ENCODE measurements at regions not wholly inside any gene's neighbourhood (a gene's known extent, or its start where the extent isn't known, plus 50 kb on each side); places are given as distances from the start of the nearest gene placed in this dataset.

- Histone ChIP-seq H3K27ac (ENCODE audit: low read depth in 1 of 2, low read length in 2 of 2) (no peak overlapping the region), H3K9me3 (ENCODE audit: control insufficient read depth in 4 of 4, low read length in 3 of 4) (no peaks in the 10 kb centered on the region), H3K27me3 (ENCODE audit: control insufficient read depth in 4 of 4, insufficient read depth in 4 of 4, low read length in 3 of 4) (peaks cover 0 to 7% (median 0%) of the 10 kb centered on the region in 4 donors), H3K9ac (ENCODE audit: low read depth in 1 of 2, low read length in 2 of 2) (no peak overlapping the region), H3K4me1 (ENCODE audit: control insufficient read depth in 4 of 4, insufficient read depth in 4 of 4, low read length in 3 of 4) (no peaks in the 10 kb centered on the region), H3K4me3 (ENCODE audit: low read depth in 1 of 3, low read length in 3 of 3) (no peak overlapping the region), H3K36me3 (ENCODE audit: control insufficient read depth in 4 of 4, insufficient read depth in 3 of 4, low read depth in 1 of 4, low read length in 3 of 4) (no peaks in the 10 kb centered on the region)
- WGBS = 51% methylated on average over 2 of the region's 2 CpGs
- DNase-seq (ENCODE audit: low spot score) = no peak
- TF ChIP-seq HNF4G (IDR thresholded peaks at IDR 0.05) (no peak), JUND (IDR thresholded peaks at IDR 0.05) (no peak), CTCF (IDR thresholded peaks at IDR 0.05; ENCODE audit: low read depth, low read length, missing input control) (no peak), EGR1 (IDR thresholded peaks at IDR 0.05; ENCODE audit: low read depth in 2 of 2) (no peak), ATF3 (IDR thresholded peaks at IDR 0.05) (no peak)
Measured at GRCh38 chr9:524008-524407, 309.3 kb downstream of the DOCK8 start.

DNA sequence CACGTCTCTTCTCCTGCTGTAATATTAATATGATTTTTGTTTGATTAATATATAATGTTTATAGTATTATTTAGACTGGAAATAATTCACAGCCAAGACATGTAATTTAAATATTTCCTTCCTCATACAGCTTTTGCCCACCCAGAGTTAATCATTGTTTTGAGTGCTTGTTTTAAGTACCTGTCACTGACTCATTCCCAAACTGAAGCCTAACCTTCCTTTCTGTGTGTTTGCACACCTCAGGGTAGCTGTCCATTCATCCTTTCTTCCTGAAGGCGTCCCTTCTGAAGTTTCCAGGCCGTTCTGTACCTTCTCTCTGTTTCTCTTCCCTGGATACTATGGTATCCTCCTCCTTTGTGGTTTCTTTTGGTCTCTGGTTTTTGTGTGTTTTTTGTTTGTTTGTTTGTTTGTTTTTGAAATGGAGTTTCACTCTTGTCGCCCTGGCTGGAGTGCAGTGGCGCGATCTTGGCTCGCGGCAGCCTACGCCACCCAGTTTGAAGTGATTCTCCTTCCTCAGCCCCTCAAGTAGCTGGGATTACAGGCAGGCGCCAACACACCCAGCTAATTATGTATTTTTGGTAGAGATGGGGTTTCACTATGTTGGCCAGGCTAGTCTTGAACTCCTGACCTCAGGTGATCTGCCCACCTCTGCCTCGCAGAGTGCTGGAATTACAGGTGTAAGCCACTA lies 312.4 kb downstream of the DOCK8 start:
- H3K27me3 ChIP-seq (ENCODE audit: control insufficient read depth in 4 of 4, insufficient read depth in 4 of 4, low read length in 3 of 4) = peaks cover 0 to 7% (median 0%) of the 10 kb centered on the region in 4 donors
- no peak overlapping the region for H3K9ac ChIP-seq (ENCODE audit: low read depth in 1 of 2, low read length in 2 of 2)
- no peak overlapping the region for H3K27ac ChIP-seq (ENCODE audit: low read depth in 1 of 2, low read length in 2 of 2)
- H3K4me1 ChIP-seq (ENCODE audit: control insufficient read depth in 4 of 4, insufficient read depth in 4 of 4, low read length in 3 of 4) = no peaks in the 10 kb centered on the region
- no peak for DNase-seq (ENCODE audit: low spot score)
- no peaks in the 10 kb centered on the region for H3K36me3 ChIP-seq (ENCODE audit: control insufficient read depth in 4 of 4, insufficient read depth in 3 of 4, low read depth in 1 of 4, low read length in 3 of 4)
- WGBS = 88% methylated on average over 11 of the region's 11 CpGs
- TF ChIP-seq TAF1 (conservative IDR thresholded peaks at IDR 0.05) (no peak), YY1 (IDR thresholded peaks at IDR 0.05) (no peak), HNF4G (IDR thresholded peaks at IDR 0.05) (no peak), RAD21 (IDR thresholded peaks at IDR 0.05) (no peak), ZBTB33 (IDR thresholded peaks at IDR 0.05) (no peak), SP1 (IDR thresholded peaks at IDR 0.05) (no peak), NR2F2 (IDR thresholded peaks at IDR 0.05) (no peak), JUND (IDR thresholded peaks at IDR 0.05) (no peak), FOXA2 (IDR thresholded peaks at IDR 0.05) (no peak), FOXA1 (IDR thresholded peaks at IDR 0.05) (no peak)
- TF ChIP-seq, protein P1, sequence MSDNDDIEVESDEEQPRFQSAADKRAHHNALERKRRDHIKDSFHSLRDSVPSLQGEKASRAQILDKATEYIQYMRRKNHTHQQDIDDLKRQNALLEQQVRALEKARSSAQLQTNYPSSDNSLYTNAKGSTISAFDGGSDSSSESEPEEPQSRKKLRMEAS (IDR thresholded peaks at IDR 0.05) = no peak
- H3K9me3 ChIP-seq (ENCODE audit: control insufficient read depth in 4 of 4, low read length in 3 of 4) = no peaks in the 10 kb centered on the region
- H3K4me3 ChIP-seq (ENCODE audit: low read depth in 1 of 3, low read length in 3 of 3) = no peak overlapping the region

DNA sequence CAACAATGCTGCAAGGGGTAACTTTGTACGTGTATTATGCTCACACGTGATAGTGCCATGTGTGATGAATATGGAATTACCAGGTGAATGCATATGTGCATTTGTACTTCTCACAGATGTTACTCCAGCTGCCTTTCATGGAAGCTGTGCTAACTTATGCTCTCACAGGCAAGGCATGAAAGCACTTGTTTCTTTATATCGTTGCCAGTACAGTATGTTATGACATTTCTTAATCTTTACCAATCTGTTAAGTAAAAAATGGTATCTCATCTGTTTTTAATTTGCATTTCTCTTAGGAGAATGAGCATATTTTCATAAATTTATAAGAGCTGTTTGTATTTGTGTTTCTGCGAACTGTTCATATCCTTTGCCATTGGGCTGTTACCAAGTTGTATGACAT lies 311.8 kb upstream of the DMRT1 start:
- no peak for DNase-seq (ENCODE audit: low spot score)
- Histone ChIP-seq H3K27me3 (ENCODE audit: control insufficient read depth in 4 of 4, insufficient read depth in 4 of 4, low read length in 3 of 4) (peaks cover 0 to 2% (median 0%) of the 10 kb centered on the region in 4 donors), H3K4me1 (ENCODE audit: control insufficient read depth in 4 of 4, insufficient read depth in 4 of 4, low read length in 3 of 4) (no peaks in the 10 kb centered on the region), H3K36me3 (ENCODE audit: control insufficient read depth in 4 of 4, insufficient read depth in 3 of 4, low read depth in 1 of 4, low read length in 3 of 4) (no peaks in the 10 kb centered on the region), H3K9ac (ENCODE audit: low read depth in 1 of 2, low read length in 2 of 2) (no peak overlapping the region), H3K27ac (ENCODE audit: low read depth in 1 of 2, low read length in 2 of 2) (no peak overlapping the region), H3K4me3 (ENCODE audit: low read depth in 1 of 3, low read length in 3 of 3) (no peak overlapping the region), H3K9me3 (ENCODE audit: control insufficient read depth in 4 of 4, low read length in 3 of 4) (no peaks in the 10 kb centered on the region)
- 87% methylated on average over 4 of the region's 4 CpGs for WGBS
- TF ChIP-seq, protein P1 (IDR thresholded peaks at IDR 0.05) = no peak
- TF ChIP-seq RXRA (IDR thresholded peaks at IDR 0.05) (no peak), FOXA2 (IDR thresholded peaks at IDR 0.05) (no peak), GABPA (IDR thresholded peaks at IDR 0.05 in 1 of 2, conservative IDR thresholded peaks at IDR 0.05 in 1 of 2) (no peak), NR2F2 (IDR thresholded peaks at IDR 0.05) (no peak), SP1 (IDR thresholded peaks at IDR 0.05) (no peak), RAD21 (IDR thresholded peaks at IDR 0.05) (no peak), EGR1 (IDR thresholded peaks at IDR 0.05; ENCODE audit: low read depth in 2 of 2) (no peak), HNF4G (IDR thresholded peaks at IDR 0.05) (no peak), ZBTB33 (IDR thresholded peaks at IDR 0.05) (no peak)
- TF ChIP-seq, protein P2, sequence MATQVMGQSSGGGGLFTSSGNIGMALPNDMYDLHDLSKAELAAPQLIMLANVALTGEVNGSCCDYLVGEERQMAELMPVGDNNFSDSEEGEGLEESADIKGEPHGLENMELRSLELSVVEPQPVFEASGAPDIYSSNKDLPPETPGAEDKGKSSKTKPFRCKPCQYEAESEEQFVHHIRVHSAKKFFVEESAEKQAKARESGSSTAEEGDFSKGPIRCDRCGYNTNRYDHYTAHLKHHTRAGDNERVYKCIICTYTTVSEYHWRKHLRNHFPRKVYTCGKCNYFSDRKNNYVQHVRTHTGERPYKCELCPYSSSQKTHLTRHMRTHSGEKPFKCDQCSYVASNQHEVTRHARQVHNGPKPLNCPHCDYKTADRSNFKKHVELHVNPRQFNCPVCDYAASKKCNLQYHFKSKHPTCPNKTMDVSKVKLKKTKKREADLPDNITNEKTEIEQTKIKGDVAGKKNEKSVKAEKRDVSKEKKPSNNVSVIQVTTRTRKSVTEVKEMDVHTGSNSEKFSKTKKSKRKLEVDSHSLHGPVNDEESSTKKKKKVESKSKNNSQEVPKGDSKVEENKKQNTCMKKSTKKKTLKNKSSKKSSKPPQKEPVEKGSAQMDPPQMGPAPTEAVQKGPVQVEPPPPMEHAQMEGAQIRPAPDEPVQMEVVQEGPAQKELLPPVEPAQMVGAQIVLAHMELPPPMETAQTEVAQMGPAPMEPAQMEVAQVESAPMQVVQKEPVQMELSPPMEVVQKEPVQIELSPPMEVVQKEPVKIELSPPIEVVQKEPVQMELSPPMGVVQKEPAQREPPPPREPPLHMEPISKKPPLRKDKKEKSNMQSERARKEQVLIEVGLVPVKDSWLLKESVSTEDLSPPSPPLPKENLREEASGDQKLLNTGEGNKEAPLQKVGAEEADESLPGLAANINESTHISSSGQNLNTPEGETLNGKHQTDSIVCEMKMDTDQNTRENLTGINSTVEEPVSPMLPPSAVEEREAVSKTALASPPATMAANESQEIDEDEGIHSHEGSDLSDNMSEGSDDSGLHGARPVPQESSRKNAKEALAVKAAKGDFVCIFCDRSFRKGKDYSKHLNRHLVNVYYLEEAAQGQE (IDR thresholded peaks at IDR 0.05) = no peak
